Loucy (cell line): ENCODE measurements at regions not wholly inside any gene's neighbourhood (a gene's known extent, or its start where the extent isn't known, plus 50 kb on each side); places are given as distances from the start of the nearest gene placed in this dataset.

Experiments
- EZH2phosphoT487 ChIP-seq: fragments of 200-600 bp; IDR thresholded peaks from 2 replicates; pipeline ENCODE4 v1.6.1; 2018; ENCODE audit warnings: antibody characterized with exemption, mild to moderate bottlenecking, moderate library complexity, borderline replicate concordance
- TF ChIP-seq, protein P1 (sequence below): fragments of 200-600 bp; sonication (generic); conservative IDR thresholded peaks from 2 replicates; pipeline ENCODE4 v1.5.1; 2014; ENCODE audit warnings: mild to moderate bottlenecking, antibody characterized with exemption, low read length

DNA sequence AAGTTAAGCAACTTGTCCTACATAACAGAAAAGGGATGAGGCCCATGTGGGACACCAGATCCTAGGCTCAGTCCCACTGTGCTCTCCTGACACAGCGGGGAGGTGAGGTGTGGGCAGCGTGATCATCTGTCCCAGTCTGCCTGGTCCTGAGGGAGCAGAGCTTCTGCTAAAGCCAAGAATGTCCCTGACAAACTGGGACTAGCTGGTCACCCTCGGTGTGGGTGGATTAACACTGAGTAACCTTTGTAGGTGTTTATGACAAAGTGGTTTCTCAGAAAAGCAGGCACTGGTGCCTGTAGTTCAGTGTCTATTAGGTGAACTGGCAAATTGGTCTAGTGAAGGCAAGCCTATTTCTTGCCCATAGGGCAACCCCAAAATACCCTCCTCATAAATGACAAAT, 127.8 kb upstream of the HABP2 start:
- TF ChIP-seq, protein P1, sequence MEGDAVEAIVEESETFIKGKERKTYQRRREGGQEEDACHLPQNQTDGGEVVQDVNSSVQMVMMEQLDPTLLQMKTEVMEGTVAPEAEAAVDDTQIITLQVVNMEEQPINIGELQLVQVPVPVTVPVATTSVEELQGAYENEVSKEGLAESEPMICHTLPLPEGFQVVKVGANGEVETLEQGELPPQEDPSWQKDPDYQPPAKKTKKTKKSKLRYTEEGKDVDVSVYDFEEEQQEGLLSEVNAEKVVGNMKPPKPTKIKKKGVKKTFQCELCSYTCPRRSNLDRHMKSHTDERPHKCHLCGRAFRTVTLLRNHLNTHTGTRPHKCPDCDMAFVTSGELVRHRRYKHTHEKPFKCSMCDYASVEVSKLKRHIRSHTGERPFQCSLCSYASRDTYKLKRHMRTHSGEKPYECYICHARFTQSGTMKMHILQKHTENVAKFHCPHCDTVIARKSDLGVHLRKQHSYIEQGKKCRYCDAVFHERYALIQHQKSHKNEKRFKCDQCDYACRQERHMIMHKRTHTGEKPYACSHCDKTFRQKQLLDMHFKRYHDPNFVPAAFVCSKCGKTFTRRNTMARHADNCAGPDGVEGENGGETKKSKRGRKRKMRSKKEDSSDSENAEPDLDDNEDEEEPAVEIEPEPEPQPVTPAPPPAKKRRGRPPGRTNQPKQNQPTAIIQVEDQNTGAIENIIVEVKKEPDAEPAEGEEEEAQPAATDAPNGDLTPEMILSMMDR: no peak
- no peak for TF ChIP-seq EZH2phosphoT487
